Mesenchymal stem cell (in vitro differentiated cells and primary cell): ENCODE measurements at regions not wholly inside any gene's neighbourhood (a gene's known extent, or its start where the extent isn't known, plus 50 kb on each side); places are given as distances from the start of the nearest gene placed in this dataset.

Source experiments
- DNase-seq: peaks from one replicate; pipeline ENCODE4 v3.0.0-alpha.2; 2013
- H2AFZ ChIP-seq: one replicate; pipeline ENCODE4 v1.6.1; 2013; ENCODE audit warnings: low read depth, mild to moderate bottlenecking, control low read depth, inconsistent platforms, low read length, moderate library complexity
- H2AK5ac ChIP-seq: 2 replicates; pipeline ENCODE4 v1.6.1; 2013; ENCODE audit warnings: low read length, moderate library complexity, mild to moderate bottlenecking, inconsistent platforms; ENCODE audit not compliant: severe bottlenecking
- H2BK120ac ChIP-seq: one replicate; pipeline ENCODE4 v1.6.1; 2013; ENCODE audit warnings: low read depth, mild to moderate bottlenecking, inconsistent platforms, low read length, moderate library complexity
- H2BK12ac ChIP-seq, 2 experiments: one replicate each; pipeline ENCODE4 v1.6.1; 2013; ENCODE audit warnings: inconsistent platforms in 2 of 2, low read length in 2 of 2, mild to moderate bottlenecking in 2 of 2, moderate library complexity in 2 of 2, control low read depth in 1 of 2
- H2BK15ac ChIP-seq: one replicate; pipeline ENCODE4 v1.6.1; 2013; ENCODE audit warnings: mild to moderate bottlenecking, low read depth, inconsistent platforms; ENCODE audit not compliant: poor library complexity, severe bottlenecking
- H2BK5ac ChIP-seq: 2 replicates; pipeline ENCODE4 v1.6.1; 2013; ENCODE audit warnings: low read depth, mild to moderate bottlenecking, low read length, control low read depth, inconsistent platforms; ENCODE audit not compliant: poor library complexity, severe bottlenecking
- H3K14ac ChIP-seq, 2 experiments: one replicate each; pipeline ENCODE4 v1.6.1; 2013; ENCODE audit warnings: inconsistent platforms in 2 of 2, low read length in 2 of 2, control low read depth in 1 of 2, mild to moderate bottlenecking in 1 of 2, moderate library complexity in 1 of 2
- H3K18ac ChIP-seq, 2 experiments: one replicate each; pipeline ENCODE4 v1.6.1; 2013; ENCODE audit warnings: inconsistent platforms in 2 of 2, low read length in 2 of 2, control low read depth in 1 of 2, low read depth in 1 of 2, mild to moderate bottlenecking in 1 of 2
- H3K23ac ChIP-seq, 2 experiments: one replicate each; pipeline ENCODE4 v1.6.1; 2013; ENCODE audit warnings: inconsistent platforms in 2 of 2, low read length in 2 of 2, mild to moderate bottlenecking in 2 of 2, moderate library complexity in 2 of 2, control low read depth in 1 of 2
- H3K27ac ChIP-seq: 2 replicates; pipeline ENCODE4 v1.5.1; 2013; ENCODE audit warnings: mild to moderate bottlenecking, moderate library complexity, low read length, control low read depth, inconsistent platforms; ENCODE audit not compliant: poor library complexity, severe bottlenecking
- H3K27me3 ChIP-seq, 2 experiments: 2 replicates each; pipeline versions ENCODE4 v1.6.1 to v1.7.0; 2013; ENCODE audit warnings: low read length in 2 of 2, mild to moderate bottlenecking in 2 of 2, moderate library complexity in 2 of 2, control low read depth in 1 of 2, inconsistent platforms in 1 of 2; ENCODE audit not compliant: control insufficient read depth in 1 of 2, insufficient read depth in 1 of 2
- H3K36me3 ChIP-seq, 2 experiments: 2 replicates each; pipeline versions ENCODE4 v1.6.1 to v1.7.0; 2013; ENCODE audit warnings: low read length in 2 of 2, control low read depth in 1 of 2, inconsistent platforms in 1 of 2, low read depth in 1 of 2, mild to moderate bottlenecking in 1 of 2; ENCODE audit not compliant: insufficient read depth in 2 of 2, control insufficient read depth in 1 of 2
- H3K4ac ChIP-seq, 2 experiments: one replicate each; pipeline ENCODE4 v1.6.1; 2013; ENCODE audit warnings: inconsistent platforms in 2 of 2, low read length in 2 of 2, mild to moderate bottlenecking in 2 of 2, moderate library complexity in 2 of 2, control low read depth in 1 of 2, low read depth in 1 of 2
- H3K4me1 ChIP-seq: 2 replicates; pipeline ENCODE4 v1.6.1; 2013; ENCODE audit warnings: low read depth, low read length, control low read depth; ENCODE audit not compliant: control insufficient read depth, insufficient read depth
- H3K4me2 ChIP-seq: 2 replicates; pipeline ENCODE4 v1.6.1; 2013; ENCODE audit warnings: low read length, mild to moderate bottlenecking, inconsistent platforms; ENCODE audit not compliant: poor library complexity, severe bottlenecking
- H3K4me3 ChIP-seq, 2 experiments: 2 replicates each; pipeline versions ENCODE4 v1.5.1 to v1.7.0; 2013; ENCODE audit warnings: low read length in 2 of 2, mild to moderate bottlenecking in 2 of 2, control low read depth in 1 of 2, low read depth in 1 of 2; ENCODE audit not compliant: insufficient read depth in 1 of 2
- H3K79me1 ChIP-seq: replicated peaks from 2 replicates; pipeline ENCODE4 v1.6.1; 2013; ENCODE audit warnings: mild to moderate bottlenecking, control low read depth, low read length, inconsistent platforms; ENCODE audit not compliant: poor library complexity, severe bottlenecking
- H3K9ac ChIP-seq: 2 replicates; pipeline ENCODE4 v1.7.0; 2013; ENCODE audit warnings: mild to moderate bottlenecking, low read length, moderate library complexity
- H3K9me3 ChIP-seq: 2 replicates; pipeline ENCODE4 v1.7.0; 2013; ENCODE audit warnings: mild to moderate bottlenecking, low read length; ENCODE audit not compliant: control insufficient read depth
- H4K8ac ChIP-seq: one replicate; pipeline ENCODE4 v1.6.1; 2013; ENCODE audit warnings: inconsistent platforms, mild to moderate bottlenecking, low read length, moderate library complexity
- H4K91ac ChIP-seq: one replicate; pipeline ENCODE4 v1.6.1; 2013; ENCODE audit warnings: mild to moderate bottlenecking, low read length, inconsistent platforms
- WGBS: methylation state at CpG from one replicate; pipeline ENCODE4 v1.1.7; 2013; ENCODE audit warnings: mixed read lengths; 5-methylcytosine and 5-hydroxymethylcytosine counted together

GRCh38 chr7:109986701-109987100 is 1104.2 kb upstream of the LRRN3 start:
- H3K18ac ChIP-seq: no peak overlapping the region
- no peak overlapping the region for H2AK5ac ChIP-seq
- no peak overlapping the region for H3K9ac ChIP-seq
- H2BK12ac ChIP-seq: no peak overlapping the region
- no peak overlapping the region for H3K27ac ChIP-seq
- H2BK120ac ChIP-seq: no peak overlapping the region
- H4K91ac ChIP-seq: no peak overlapping the region
- no peaks in the 10 kb centered on the region for H3K36me3 ChIP-seq
- H3K9me3 ChIP-seq: peaks cover 4% of the 10 kb centered on the region
- no peak overlapping the region for H3K23ac ChIP-seq
- 0% methylated on average over 1 of the region's 2 CpGs for WGBS
- no peaks in the 10 kb centered on the region for H3K79me1 ChIP-seq
- H3K14ac ChIP-seq: no peak overlapping the region
- H2BK15ac ChIP-seq: no peak overlapping the region
- no peak overlapping the region for H2BK5ac ChIP-seq
- H3K4me1 ChIP-seq: no peaks in the 10 kb centered on the region
- no peaks in the 10 kb centered on the region for H3K27me3 ChIP-seq
- H4K8ac ChIP-seq: no peak overlapping the region
- H3K4me3 ChIP-seq: no peak overlapping the region
- no peak overlapping the region for H3K4me2 ChIP-seq
- no peak for DNase-seq
- H3K4ac ChIP-seq: no peak overlapping the region
- H2AFZ ChIP-seq: no peak overlapping the region

DNA sequence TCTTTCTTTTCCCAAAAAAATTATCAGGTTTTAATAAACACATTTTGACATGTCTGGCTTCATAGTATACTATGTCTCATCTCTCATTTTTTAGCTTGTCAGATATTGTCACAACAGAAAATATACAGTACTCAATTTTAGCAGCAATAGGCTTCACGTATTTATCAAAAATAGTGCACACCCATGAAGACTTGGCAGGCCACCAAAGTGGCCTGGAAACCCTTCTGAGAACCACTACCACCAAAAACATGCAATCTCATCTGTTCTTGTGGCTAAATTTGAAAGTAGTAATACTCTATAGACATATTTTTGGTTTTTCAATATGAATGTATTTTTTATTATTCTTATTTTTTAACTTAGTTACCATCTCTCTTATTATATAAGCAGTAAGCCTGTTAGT is 1094.5 kb upstream of the LRRN3 start:
- H3K4me3 ChIP-seq: no peak overlapping the region
- no peak overlapping the region for H3K23ac ChIP-seq
- WGBS: 60% methylated on average over 1 of the region's 1 CpG

GRCh38 chr7:109996927-109997326 is 1094.0 kb upstream of the LRRN3 start:
- H3K14ac ChIP-seq: no peak overlapping the region
- H3K18ac ChIP-seq: no peak overlapping the region
- H3K4me2 ChIP-seq: no peak overlapping the region
- no peak for DNase-seq
- no peak overlapping the region for H2BK12ac ChIP-seq
- H3K79me1 ChIP-seq: no peaks in the 10 kb centered on the region
- no peak overlapping the region for H4K8ac ChIP-seq
- no peak overlapping the region for H4K91ac ChIP-seq
- WGBS: no CpG with 5 or more reads among the region's 1 CpG
- H2AK5ac ChIP-seq: no peak overlapping the region
- H3K9ac ChIP-seq: no peak overlapping the region
- H3K27ac ChIP-seq: no peak overlapping the region
- no peak overlapping the region for H2BK5ac ChIP-seq
- no peak overlapping the region for H2BK120ac ChIP-seq
- no peak overlapping the region for H3K4me3 ChIP-seq
- no peaks in the 10 kb centered on the region for H3K4me1 ChIP-seq
- no peak overlapping the region for H3K23ac ChIP-seq
- H3K27me3 ChIP-seq: no peaks in the 10 kb centered on the region
- H2BK15ac ChIP-seq: no peak overlapping the region
- H3K4ac ChIP-seq: no peak overlapping the region
- no peaks in the 10 kb centered on the region for H3K36me3 ChIP-seq
- H3K9me3 ChIP-seq: no peaks in the 10 kb centered on the region
- no peak overlapping the region for H2AFZ ChIP-seq

More for the DNA sequence above, 1094.5 kb upstream of the LRRN3 start:
- Histone ChIP-seq H3K4ac (no peak overlapping the region), H3K4me2 (no peak overlapping the region), H3K27me3 (no peaks in the 10 kb centered on the region), H3K18ac (no peak overlapping the region), H4K91ac (no peak overlapping the region), H2BK15ac (no peak overlapping the region), H4K8ac (no peak overlapping the region), H3K14ac (no peak overlapping the region), H2AFZ (no peak overlapping the region), H3K9ac (no peak overlapping the region), H2BK12ac (no peak overlapping the region), H3K9me3 (no peaks in the 10 kb centered on the region), H2BK120ac (no peak overlapping the region), H2AK5ac (no peak overlapping the region), H3K4me1 (no peaks in the 10 kb centered on the region), H3K79me1 (no peaks in the 10 kb centered on the region), H3K27ac (no peak overlapping the region), H3K36me3 (no peaks in the 10 kb centered on the region), H2BK5ac (no peak overlapping the region)
- no peak for DNase-seq

- no peak overlapping the region for H2BK12ac ChIP-seq
- H4K8ac ChIP-seq: no peak overlapping the region
- no peak overlapping the region for H2AK5ac ChIP-seq
- DNase-seq: no peak
- no peaks in the 10 kb centered on the region for H3K9me3 ChIP-seq
- no peaks in the 10 kb centered on the region for H3K4me1 ChIP-seq
- no peak overlapping the region for H2BK15ac ChIP-seq
- H2BK120ac ChIP-seq: no peak overlapping the region
- no peak overlapping the region for H3K18ac ChIP-seq
- H3K4me2 ChIP-seq: no peak overlapping the region
- H3K4me3 ChIP-seq: no peak overlapping the region
- no peak overlapping the region for H3K23ac ChIP-seq
- H3K14ac ChIP-seq: no peak overlapping the region
- no peaks in the 10 kb centered on the region for H3K36me3 ChIP-seq
- H3K9ac ChIP-seq: no peak overlapping the region
- H3K4ac ChIP-seq: no peak overlapping the region
- H4K91ac ChIP-seq: no peak overlapping the region
- no peaks in the 10 kb centered on the region for H3K79me1 ChIP-seq
- no CpG with 5 or more reads among the region's 2 CpGs for WGBS
- H3K27ac ChIP-seq: no peak overlapping the region
- no peaks in the 10 kb centered on the region for H3K27me3 ChIP-seq
- H2BK5ac ChIP-seq: no peak overlapping the region
- H2AFZ ChIP-seq: no peak overlapping the region
Measured at GRCh38 chr7:109997837-109998236, 1093.1 kb upstream of the LRRN3 start.
